ENCODE measurements at regions not wholly inside any gene's neighbourhood (a gene's known extent, or its start where the extent isn't known, plus 50 kb on each side); places are given as distances from the start of the nearest gene placed in this dataset.

DNA sequence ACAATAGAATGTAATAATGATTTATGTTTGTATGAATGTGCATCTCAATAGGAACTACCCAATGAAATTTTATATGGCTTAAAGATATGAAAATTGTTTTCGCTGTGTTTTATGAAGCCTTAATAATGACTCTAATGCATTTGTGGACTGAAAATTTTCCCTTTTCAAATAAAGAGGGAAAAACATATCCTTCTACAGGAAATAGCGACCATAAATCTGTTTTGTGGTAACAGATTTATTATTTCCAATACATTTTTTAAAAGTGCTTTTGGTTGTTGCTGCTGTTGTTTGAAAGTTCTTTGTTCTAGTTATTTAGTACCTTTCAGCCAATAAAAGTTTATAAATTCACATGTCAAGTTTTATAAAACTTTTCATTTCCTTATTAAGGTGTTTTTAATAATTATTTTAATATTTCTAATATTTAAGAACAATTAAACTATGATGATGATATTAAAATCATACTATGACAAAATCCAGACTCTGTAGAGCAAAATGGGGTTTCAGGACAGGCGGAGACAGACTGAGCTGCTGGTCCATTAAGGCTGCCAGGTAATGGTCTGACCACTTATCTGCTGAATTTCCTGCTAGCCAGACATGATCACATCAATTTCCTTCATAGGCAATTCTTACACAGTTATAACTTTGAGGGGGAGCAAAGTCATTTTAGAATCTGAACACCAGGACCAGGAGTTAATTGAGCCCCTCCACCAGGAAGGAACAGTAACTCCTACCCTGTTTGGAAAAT lies 65.7 kb upstream of the NEUROD1 start:
- TF ChIP-seq, protein P1, sequence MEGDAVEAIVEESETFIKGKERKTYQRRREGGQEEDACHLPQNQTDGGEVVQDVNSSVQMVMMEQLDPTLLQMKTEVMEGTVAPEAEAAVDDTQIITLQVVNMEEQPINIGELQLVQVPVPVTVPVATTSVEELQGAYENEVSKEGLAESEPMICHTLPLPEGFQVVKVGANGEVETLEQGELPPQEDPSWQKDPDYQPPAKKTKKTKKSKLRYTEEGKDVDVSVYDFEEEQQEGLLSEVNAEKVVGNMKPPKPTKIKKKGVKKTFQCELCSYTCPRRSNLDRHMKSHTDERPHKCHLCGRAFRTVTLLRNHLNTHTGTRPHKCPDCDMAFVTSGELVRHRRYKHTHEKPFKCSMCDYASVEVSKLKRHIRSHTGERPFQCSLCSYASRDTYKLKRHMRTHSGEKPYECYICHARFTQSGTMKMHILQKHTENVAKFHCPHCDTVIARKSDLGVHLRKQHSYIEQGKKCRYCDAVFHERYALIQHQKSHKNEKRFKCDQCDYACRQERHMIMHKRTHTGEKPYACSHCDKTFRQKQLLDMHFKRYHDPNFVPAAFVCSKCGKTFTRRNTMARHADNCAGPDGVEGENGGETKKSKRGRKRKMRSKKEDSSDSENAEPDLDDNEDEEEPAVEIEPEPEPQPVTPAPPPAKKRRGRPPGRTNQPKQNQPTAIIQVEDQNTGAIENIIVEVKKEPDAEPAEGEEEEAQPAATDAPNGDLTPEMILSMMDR (IDR thresholded peaks at IDR 0.05; ENCODE audit: low read depth, low read length): no peak
- no peak overlapping the region for H3K4me3 ChIP-seq (ENCODE audit: low read depth, low read length)

DNA sequence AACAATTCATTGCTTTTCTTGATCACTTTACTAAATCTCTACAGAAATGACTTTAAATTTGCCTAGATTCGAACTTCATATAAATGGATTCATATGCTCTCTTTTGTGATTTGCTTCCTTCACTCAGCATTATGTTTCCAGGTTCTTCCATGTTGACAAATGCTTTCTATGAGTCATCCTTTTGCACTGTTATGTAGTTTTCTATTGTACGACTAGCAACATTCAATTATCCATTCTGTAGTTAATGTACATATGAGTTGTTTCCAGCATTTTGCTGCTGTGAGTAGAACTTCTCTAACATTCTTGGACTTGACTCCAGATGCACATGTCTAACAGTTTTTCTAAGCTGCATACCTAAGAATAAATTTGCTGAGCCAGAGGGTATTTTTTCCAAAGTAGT lies 66.5 kb upstream of the NEUROD1 start:
- TF ChIP-seq, protein P1 (IDR thresholded peaks at IDR 0.05; ENCODE audit: low read depth, low read length): no peak

GRCh38 chr2:181750305-181750704 lies 70.0 kb upstream of the NEUROD1 start:
- TF ChIP-seq, protein P1 (IDR thresholded peaks at IDR 0.05; ENCODE audit: low read depth, low read length): no peak
- no peak overlapping the region for H3K4me3 ChIP-seq (ENCODE audit: low read depth, low read length)

More for the DNA sequence above, 66.5 kb upstream of the NEUROD1 start:
- no peak overlapping the region for H3K4me3 ChIP-seq (ENCODE audit: low read depth, low read length)

DNA sequence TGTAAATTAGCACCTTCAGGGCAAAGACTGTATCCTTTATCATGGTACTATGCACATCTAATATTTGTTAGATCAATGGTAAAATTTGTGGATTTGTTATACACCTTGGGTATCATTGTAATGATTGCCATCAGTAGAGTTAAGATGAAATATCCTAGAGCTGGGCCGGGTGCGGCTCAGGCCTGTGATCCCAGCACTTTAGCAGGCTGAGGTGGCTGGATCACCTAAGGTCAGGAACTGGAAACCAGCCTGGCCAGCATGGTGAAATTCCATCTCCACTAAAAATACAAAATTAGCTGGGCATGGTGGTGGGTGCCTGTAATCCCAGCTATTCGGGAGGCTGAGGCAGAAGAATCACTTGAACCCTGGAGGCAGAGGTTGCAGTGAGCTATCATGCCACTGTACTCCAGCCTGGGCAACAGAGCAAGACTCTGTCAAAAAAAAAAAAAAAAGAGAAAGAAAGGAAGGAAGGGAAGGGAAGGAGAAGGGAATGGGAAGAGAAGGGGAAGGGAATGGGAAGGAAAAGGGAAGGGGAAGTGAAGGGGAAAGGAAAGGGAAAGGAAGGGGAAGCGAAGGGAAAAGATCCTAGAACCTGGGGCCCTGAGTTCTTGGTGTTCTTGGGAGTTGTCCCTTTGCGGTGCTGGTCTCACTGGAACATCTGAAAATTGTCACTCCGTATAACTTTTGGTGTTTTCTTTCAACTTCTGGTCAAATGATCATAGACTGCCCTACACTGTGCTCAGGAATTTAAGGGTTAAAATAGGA lies 71.1 kb upstream of the NEUROD1 start:
- no peak overlapping the region for H3K4me3 ChIP-seq (ENCODE audit: low read depth, low read length)
- TF ChIP-seq, protein P1 (IDR thresholded peaks at IDR 0.05; ENCODE audit: low read depth, low read length): no peak

GRCh38 chr2:181752301-181752700 lies 72.0 kb upstream of the NEUROD1 start:
- TF ChIP-seq, protein P1 (IDR thresholded peaks at IDR 0.05; ENCODE audit: low read depth, low read length): no peak
- H3K4me3 ChIP-seq (ENCODE audit: low read depth, low read length): no peak overlapping the region

DNA sequence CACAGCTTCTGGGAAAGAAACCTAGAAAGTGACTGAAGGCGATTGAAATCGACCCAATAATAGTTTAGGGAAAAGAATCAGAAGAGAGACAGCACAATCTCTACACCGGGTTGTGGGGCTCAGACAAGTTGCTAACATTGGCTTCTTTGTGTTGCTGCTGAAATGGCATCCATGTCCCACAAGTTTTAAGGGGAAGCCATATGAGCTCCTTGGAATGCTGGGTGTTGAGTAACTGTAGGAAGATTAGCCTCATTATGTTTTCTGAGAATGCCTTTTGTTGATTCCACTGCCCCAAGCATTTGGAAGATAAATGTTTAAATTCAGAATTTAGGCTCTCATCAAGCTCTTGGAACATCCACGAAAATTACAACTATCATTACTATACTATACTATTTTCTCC lies 73.4 kb upstream of the NEUROD1 start:
- H3K4me3 ChIP-seq (ENCODE audit: low read depth, low read length): no peak overlapping the region

More for the DNA sequence above, 73.4 kb upstream of the NEUROD1 start:
- TF ChIP-seq, protein P1 (IDR thresholded peaks at IDR 0.05; ENCODE audit: low read depth, low read length): no peak

Measured in WI38 (cell line).